ENCODE measurements at regions not wholly inside any gene's neighbourhood (a gene's known extent, or its start where the extent isn't known, plus 50 kb on each side); places are given as distances from the start of the nearest gene placed in this dataset.

DNA sequence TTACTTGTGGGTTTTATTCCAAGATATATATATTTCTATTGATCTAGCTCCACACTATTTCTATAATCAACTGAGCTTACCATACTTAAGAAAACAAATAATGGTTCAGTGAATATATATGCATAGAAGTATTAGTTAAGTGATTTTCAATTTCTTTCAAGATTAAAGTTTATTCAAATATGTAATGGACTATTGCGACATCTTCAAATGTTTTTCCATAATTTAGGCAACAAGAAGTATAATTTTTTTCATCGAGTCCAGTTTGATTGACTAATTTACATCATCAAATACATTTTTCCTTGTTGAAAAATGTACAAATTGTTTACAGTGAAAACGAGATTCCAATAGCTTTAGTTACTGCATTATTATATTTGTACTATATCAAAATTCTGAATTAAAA is 528.6 kb downstream of the PTPRC start:
- Histone ChIP-seq H3K36me3 (no peaks in the 10 kb centered on the region), H3K4me3 (no peak overlapping the region), H3K9me3 (no peaks in the 10 kb centered on the region), H3K27ac (no peak overlapping the region), H3K27me3 (no peaks in the 10 kb centered on the region), H3K4me1 (no peaks in the 10 kb centered on the region)
- no peak for TF ChIP-seq POLR2A (IDR thresholded peaks at IDR 0.05)
- TF ChIP-seq, protein P1, sequence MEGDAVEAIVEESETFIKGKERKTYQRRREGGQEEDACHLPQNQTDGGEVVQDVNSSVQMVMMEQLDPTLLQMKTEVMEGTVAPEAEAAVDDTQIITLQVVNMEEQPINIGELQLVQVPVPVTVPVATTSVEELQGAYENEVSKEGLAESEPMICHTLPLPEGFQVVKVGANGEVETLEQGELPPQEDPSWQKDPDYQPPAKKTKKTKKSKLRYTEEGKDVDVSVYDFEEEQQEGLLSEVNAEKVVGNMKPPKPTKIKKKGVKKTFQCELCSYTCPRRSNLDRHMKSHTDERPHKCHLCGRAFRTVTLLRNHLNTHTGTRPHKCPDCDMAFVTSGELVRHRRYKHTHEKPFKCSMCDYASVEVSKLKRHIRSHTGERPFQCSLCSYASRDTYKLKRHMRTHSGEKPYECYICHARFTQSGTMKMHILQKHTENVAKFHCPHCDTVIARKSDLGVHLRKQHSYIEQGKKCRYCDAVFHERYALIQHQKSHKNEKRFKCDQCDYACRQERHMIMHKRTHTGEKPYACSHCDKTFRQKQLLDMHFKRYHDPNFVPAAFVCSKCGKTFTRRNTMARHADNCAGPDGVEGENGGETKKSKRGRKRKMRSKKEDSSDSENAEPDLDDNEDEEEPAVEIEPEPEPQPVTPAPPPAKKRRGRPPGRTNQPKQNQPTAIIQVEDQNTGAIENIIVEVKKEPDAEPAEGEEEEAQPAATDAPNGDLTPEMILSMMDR (IDR thresholded peaks at IDR 0.05) = no peak
- intact Hi-C loops (cut with DNase I; ENCODE audit: low total_unique reads) = no loop called here
- DNase-seq = no peak

DNA sequence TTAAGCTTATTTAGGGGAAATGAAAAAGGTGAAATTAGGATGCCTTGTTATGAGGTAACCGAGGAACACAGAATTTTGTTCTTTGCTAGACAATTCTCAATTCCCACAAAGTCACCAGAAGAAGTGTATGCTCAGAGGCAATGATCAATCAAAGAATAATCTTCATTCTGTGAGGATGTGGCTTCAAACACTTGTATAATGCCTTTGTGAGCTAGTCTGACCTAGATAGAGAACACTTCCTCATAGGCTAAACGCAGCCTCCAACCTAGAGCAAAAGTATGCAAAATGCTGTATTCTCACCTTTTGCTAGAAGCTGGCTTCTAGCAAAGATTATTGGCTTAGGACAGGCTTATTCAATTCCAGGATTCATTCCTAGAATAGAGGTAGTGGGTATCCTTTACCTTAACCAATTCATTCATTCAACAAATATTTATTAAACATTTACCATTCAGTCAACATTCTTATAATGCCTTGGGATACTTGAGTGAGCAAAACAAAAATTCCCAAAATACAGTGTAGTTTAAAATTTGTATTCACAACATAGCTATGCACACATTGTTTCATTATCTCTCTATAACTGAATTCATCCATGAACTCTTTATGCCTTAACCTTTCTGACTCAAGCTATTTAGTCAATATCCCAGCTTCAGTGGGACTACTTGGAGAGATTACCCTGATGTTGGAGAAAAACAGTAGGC is 530.2 kb downstream of the PTPRC start:
- Histone ChIP-seq H3K4me1 (no peaks in the 10 kb centered on the region), H3K4me3 (no peak overlapping the region), H3K27me3 (no peaks in the 10 kb centered on the region), H3K27ac (no peak overlapping the region), H3K36me3 (no peaks in the 10 kb centered on the region), H3K9me3 (no peaks in the 10 kb centered on the region)
- no peak for DNase-seq
- intact Hi-C loops (cut with DNase I; ENCODE audit: low total_unique reads) = no loop called here
- TF ChIP-seq, protein P1 (IDR thresholded peaks at IDR 0.05) = no peak
- TF ChIP-seq POLR2A (IDR thresholded peaks at IDR 0.05) = no peak

DNA sequence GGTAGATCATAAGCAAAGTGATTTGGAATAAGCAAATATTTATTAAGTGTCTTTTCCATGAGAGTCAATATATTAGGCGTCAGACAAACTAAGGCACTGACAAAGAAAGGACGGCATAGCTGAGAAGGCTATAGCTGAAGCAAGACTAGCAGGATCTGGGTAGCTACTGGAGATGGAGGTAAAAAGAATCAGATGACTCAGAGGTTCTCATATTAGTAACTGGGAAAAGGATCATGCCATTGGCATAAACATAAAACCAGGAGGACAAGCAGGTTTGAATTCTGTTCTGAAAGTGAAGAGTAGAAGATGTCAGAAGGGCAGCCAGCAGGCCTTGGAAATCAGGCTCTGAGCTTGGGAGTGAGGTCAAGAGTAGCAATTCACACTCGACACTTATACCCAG is 531.9 kb downstream of the PTPRC start:
- Histone ChIP-seq H3K36me3 (no peaks in the 10 kb centered on the region), H3K27me3 (no peaks in the 10 kb centered on the region), H3K4me1 (no peaks in the 10 kb centered on the region), H3K4me3 (no peak overlapping the region), H3K27ac (no peak overlapping the region), H3K9me3 (no peaks in the 10 kb centered on the region)
- no peak for DNase-seq
- TF ChIP-seq, protein P1 (IDR thresholded peaks at IDR 0.05) = no peak
- intact Hi-C loops (cut with DNase I; ENCODE audit: low total_unique reads) = no loop called here

DNA sequence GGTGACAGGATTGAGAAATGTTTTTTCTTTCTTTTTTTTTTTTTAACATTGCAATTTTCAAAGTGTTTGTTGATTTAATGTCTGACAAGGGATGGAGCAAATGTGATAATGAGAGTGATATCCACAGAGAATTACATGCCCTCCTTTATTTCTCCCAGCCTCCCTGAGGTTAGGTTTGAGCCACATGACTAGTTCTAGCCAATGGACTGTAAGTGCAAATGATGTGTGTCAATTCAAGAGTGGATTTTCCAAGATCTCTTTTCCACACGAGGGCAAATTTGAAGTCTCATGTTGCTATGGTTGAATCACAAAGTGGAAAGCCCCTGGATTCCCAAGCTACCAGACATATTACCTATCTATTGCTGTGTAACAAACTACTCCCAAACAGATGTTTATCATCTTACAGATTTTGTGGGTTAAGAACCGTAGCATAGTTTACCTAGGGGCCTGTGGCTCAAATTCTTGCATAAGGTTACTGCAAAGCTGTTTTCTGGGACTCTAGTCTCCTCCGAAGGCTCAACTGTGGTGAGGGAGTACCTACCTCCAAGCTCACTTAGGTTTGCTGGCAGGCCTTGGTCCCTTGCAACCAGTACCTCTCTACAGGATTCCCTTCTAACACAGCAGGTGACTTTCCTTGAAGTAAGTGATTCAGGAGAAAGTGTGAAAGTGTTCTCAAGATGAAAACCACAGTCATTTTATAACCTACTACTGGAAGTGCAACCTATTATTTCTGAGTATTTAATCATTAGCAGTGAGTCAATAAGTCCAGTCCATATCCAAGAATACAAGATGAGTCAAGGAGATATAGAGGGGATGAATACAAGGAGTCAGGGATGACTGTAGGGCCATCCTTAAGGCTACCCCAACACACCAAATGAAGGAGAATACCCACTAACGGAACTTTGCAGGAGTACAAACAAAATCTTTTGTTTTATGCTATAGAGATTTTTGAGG is 533.6 kb downstream of the PTPRC start:
- H3K4me3 ChIP-seq = no peak overlapping the region
- TF ChIP-seq POLR2A (IDR thresholded peaks at IDR 0.05) = no peak
- TF ChIP-seq, protein P1 (IDR thresholded peaks at IDR 0.05) = no peak
- no peak overlapping the region for H3K27ac ChIP-seq
- no peak for DNase-seq
- intact Hi-C loops (cut with DNase I; ENCODE audit: low total_unique reads) = no loop called here
- H3K27me3 ChIP-seq = no peaks in the 10 kb centered on the region
- H3K9me3 ChIP-seq = no peaks in the 10 kb centered on the region
- no peaks in the 10 kb centered on the region for H3K36me3 ChIP-seq
- no peaks in the 10 kb centered on the region for H3K4me1 ChIP-seq

DNA sequence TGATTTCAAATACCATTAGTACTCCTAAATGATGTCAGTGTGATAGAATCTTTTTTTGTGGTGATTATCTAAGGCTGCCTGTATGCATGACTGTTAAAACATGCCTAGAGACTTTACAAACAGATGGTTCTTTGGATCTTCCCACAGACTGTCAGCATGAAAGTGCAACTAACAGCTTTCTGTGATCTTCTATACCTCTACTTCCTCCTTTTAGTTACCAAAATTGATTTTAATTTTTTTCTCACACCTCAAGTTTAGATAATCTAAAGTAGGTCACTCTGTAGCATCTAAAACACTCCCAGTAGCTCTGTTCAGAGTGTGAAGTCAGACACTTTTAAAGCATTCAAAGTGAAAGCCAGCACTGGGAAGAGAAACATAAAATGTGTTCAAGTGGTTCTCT is 534.5 kb downstream of the PTPRC start:
- DNase-seq = no peak
- Histone ChIP-seq H3K27ac (no peak overlapping the region), H3K36me3 (no peaks in the 10 kb centered on the region), H3K27me3 (no peaks in the 10 kb centered on the region), H3K9me3 (no peaks in the 10 kb centered on the region), H3K4me1 (no peaks in the 10 kb centered on the region), H3K4me3 (no peak overlapping the region)
- intact Hi-C loops (cut with DNase I; ENCODE audit: low total_unique reads) = no loop called here
- TF ChIP-seq, protein P1 (IDR thresholded peaks at IDR 0.05) = no peak
- TF ChIP-seq POLR2A (IDR thresholded peaks at IDR 0.05) = no peak
